ENCODE measurements at regions not wholly inside any gene's neighbourhood (a gene's known extent, or its start where the extent isn't known, plus 50 kb on each side); places are given as distances from the start of the nearest gene placed in this dataset.

GRCh38 chr14:82126006-82126405 lies 592.4 kb upstream of the SEL1L start:
- DNase-seq (ENCODE audit: low read depth in 2 of 2), result no peak

GRCh38 chr14:82134411-82134810 lies 600.8 kb upstream of the SEL1L start:
- DNase-seq (ENCODE audit: low read depth in 2 of 2), result no peak

GRCh38 chr14:82138431-82138830 lies 604.8 kb upstream of the SEL1L start:
- no peak for DNase-seq (ENCODE audit: low read depth in 2 of 2)

- no peak for DNase-seq (ENCODE audit: low read depth in 2 of 2)
Observed at GRCh38 chr14:82146846-82147245, 613.2 kb upstream of the SEL1L start.

- no peak for DNase-seq (ENCODE audit: low read depth in 2 of 2)
Observed at GRCh38 chr14:82153689-82154088, 620.0 kb upstream of the SEL1L start.

GRCh38 chr14:82159624-82160023 lies 626.0 kb upstream of the SEL1L start:
- no peak for DNase-seq (ENCODE audit: low read depth in 2 of 2)

GRCh38 chr14:82180139-82180538 lies 646.5 kb upstream of the SEL1L start:
- DNase-seq (ENCODE audit: low read depth in 2 of 2), result no peak

- DNase-seq (ENCODE audit: low read depth in 2 of 2), result no peak
Observed at GRCh38 chr14:82182646-82183045, 649.0 kb upstream of the SEL1L start.

- no peak for DNase-seq (ENCODE audit: low read depth in 2 of 2)
Observed at GRCh38 chr14:82190742-82191141, 657.1 kb upstream of the SEL1L start.

GRCh38 chr14:82192387-82192786 lies 658.7 kb upstream of the SEL1L start:
- no peak for DNase-seq (ENCODE audit: low read depth in 2 of 2)

- no peak for DNase-seq (ENCODE audit: low read depth in 2 of 2)
Observed at GRCh38 chr14:82223276-82223675, 689.6 kb upstream of the SEL1L start.

GRCh38 chr14:82224610-82225009 lies 691.0 kb upstream of the SEL1L start:
- DNase-seq (ENCODE audit: low read depth in 2 of 2), result no peak

- DNase-seq (ENCODE audit: low read depth in 2 of 2), result no peak
Observed at GRCh38 chr14:82230748-82231147, 697.1 kb upstream of the SEL1L start.

- DNase-seq (ENCODE audit: low read depth in 2 of 2), result no peak
Observed at GRCh38 chr14:82238649-82239048, 705.0 kb upstream of the SEL1L start.

- DNase-seq (ENCODE audit: low read depth in 2 of 2), result no peak
Observed at GRCh38 chr14:82239223-82239622, 705.6 kb upstream of the SEL1L start.

- no peak for DNase-seq (ENCODE audit: low read depth in 2 of 2)
Observed at GRCh38 chr14:82244791-82245190, 711.1 kb upstream of the SEL1L start.

- no peak for DNase-seq (ENCODE audit: low read depth in 2 of 2)
Observed at GRCh38 chr14:82251494-82251893, 717.8 kb upstream of the SEL1L start.

GRCh38 chr14:82270286-82270685 lies 736.6 kb upstream of the SEL1L start:
- DNase-seq (ENCODE audit: low read depth in 2 of 2), result no peak

GRCh38 chr14:82298811-82299210 lies 765.2 kb upstream of the SEL1L start:
- DNase-seq (ENCODE audit: low read depth in 2 of 2), result no peak

GRCh38 chr14:82309199-82309598 lies 775.5 kb upstream of the SEL1L start:
- no peak for DNase-seq (ENCODE audit: low read depth in 2 of 2)

- no peak for DNase-seq (ENCODE audit: low read depth in 2 of 2)
Observed at GRCh38 chr14:82313889-82314288, 780.2 kb upstream of the SEL1L start.

- no peak for DNase-seq (ENCODE audit: low read depth in 2 of 2)
Observed at GRCh38 chr14:82328442-82328841, 794.8 kb upstream of the SEL1L start.

GRCh38 chr14:82341261-82341810 lies 807.7 kb upstream of the SEL1L start:
- DNase-seq (ENCODE audit: low read depth in 2 of 2), result no peak

GRCh38 chr14:82342596-82342995 lies 808.9 kb upstream of the SEL1L start:
- no peak for DNase-seq (ENCODE audit: low read depth in 2 of 2)

- no peak for DNase-seq (ENCODE audit: low read depth in 2 of 2)
Observed at GRCh38 chr14:82345184-82345583, 811.5 kb upstream of the SEL1L start.

Data from stimulated activated CD4-positive, alpha-beta T cell treated with anti-CD3 and anti-CD28 coated beads, Interleukin-1b, Interleukin-23, amount 100 ng/mL, for 4 hours (primary cell).